Stimulated activated CD4-positive, alpha-beta T cell treated with anti-CD3 and anti-CD28 coated beads, Interleukin-1b, Interleukin-23, amount 100 ng/mL, for 4 hours (primary cell): ENCODE measurements at regions not wholly inside any gene's neighbourhood (a gene's known extent, or its start where the extent isn't known, plus 50 kb on each side); places are given as distances from the start of the nearest gene placed in this dataset.
"Not testable (repeated sequence)": the region's sequence is repeated elsewhere in the genome, so short reads cannot be mapped to it uniquely, and the experiment has no call there.

ENCODE experiments used
- DNase-seq, 2 donors: peaks; one replicate each; pipeline ENCODE4 v3.0.0-alpha.2; 2020; ENCODE audit warnings: low read depth in 2 of 2

GRCh38 chr15:39025321-39025720 lies 460.7 kb upstream of the RASGRP1 start:
- no peak for DNase-seq

- DNase-seq, result no peak
Measured at GRCh38 chr15:39025881-39026280, 461.3 kb upstream of the RASGRP1 start.

GRCh38 chr15:39028069-39028468 lies 463.5 kb upstream of the RASGRP1 start:
- DNase-seq, result no peak

- DNase-seq, result no peak
Measured at GRCh38 chr15:39029741-39030140, 465.1 kb upstream of the RASGRP1 start.

GRCh38 chr15:39030291-39031070 lies 465.9 kb upstream of the RASGRP1 start:
- no peak for DNase-seq

- no peak for DNase-seq
Measured at GRCh38 chr15:39031596-39031995, 467.0 kb upstream of the RASGRP1 start.

GRCh38 chr15:39034816-39035215 lies 470.2 kb upstream of the RASGRP1 start:
- DNase-seq, result no peak

- DNase-seq, result not testable (repeated sequence)
Measured at GRCh38 chr15:39037611-39038010, 473.0 kb upstream of the RASGRP1 start.

- DNase-seq, result no peak
Measured at GRCh38 chr15:39040861-39041260, 476.2 kb upstream of the RASGRP1 start.

GRCh38 chr15:39041979-39042495 lies 477.4 kb upstream of the RASGRP1 start:
- no peak for DNase-seq

- no peak for DNase-seq
Measured at GRCh38 chr15:39051626-39052322, 487.2 kb upstream of the RASGRP1 start.

- no peak for DNase-seq
Measured at GRCh38 chr15:39052323-39052705, 487.7 kb upstream of the RASGRP1 start.

GRCh38 chr15:39053480-39053879 lies 488.9 kb upstream of the RASGRP1 start:
- no peak for DNase-seq

- DNase-seq, result no peak
Measured at GRCh38 chr15:39054128-39054732, 489.6 kb upstream of the RASGRP1 start.

GRCh38 chr15:39056357-39056756 lies 491.7 kb upstream of the RASGRP1 start:
- no peak for DNase-seq

- DNase-seq, result no peak
Measured at GRCh38 chr15:39058351-39059131, 493.9 kb upstream of the RASGRP1 start.

- no peak for DNase-seq
Measured at GRCh38 chr15:39059917-39060316, 495.3 kb upstream of the RASGRP1 start.

GRCh38 chr15:39061952-39062464 lies 497.4 kb upstream of the RASGRP1 start:
- DNase-seq, result no peak

- DNase-seq, result no peak
Measured at GRCh38 chr15:39066677-39067076, 502.1 kb upstream of the RASGRP1 start.

GRCh38 chr15:39074341-39074985 lies 506.4 kb upstream of the THBS1 start:
- DNase-seq, result no peak

GRCh38 chr15:39075311-39075710 lies 505.6 kb upstream of the THBS1 start:
- no peak for DNase-seq
